ENCODE measurements at regions not wholly inside any gene's neighbourhood (a gene's known extent, or its start where the extent isn't known, plus 50 kb on each side); places are given as distances from the start of the nearest gene placed in this dataset.
"Not testable (repeated sequence)": the region's sequence is repeated elsewhere in the genome, so short reads cannot be mapped to it uniquely, and the experiment has no call there.

DNA sequence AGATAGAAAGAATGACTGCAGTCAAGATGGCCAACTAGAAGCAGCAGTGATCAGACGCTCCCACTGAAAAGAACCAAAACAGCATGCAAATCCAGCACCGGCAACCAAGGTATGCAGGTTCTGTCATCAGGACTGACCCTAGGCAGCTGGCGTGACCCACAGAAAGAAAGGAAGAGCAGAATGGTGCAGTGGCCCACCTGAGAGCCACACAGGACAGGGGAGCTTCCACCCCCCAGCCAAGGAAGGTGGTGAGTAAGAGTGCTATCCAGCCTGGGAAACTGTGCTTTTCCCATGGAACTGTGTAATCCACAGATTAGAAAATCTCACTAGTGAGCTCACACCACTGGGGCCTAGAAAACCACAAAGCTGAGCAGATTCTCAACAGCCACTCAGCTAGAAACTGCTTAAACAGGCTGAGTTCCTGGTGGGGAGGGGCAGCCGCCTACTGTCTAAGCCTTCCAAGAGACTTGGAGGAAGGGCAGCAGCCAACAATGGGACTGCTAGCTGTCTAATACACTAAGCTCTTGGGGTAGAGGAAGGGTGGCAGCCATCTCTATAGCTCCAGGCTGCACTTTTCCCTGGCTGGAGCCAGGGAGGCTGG lies 127.9 kb downstream of the EVA1A start:
- Histone ChIP-seq H3K36me3 (ENCODE audit: control insufficient read depth, insufficient read depth, low read length) (no peaks in the 10 kb centered on the region), H3K27ac (ENCODE audit: low read length) (no peak overlapping the region), H3K4me1 (ENCODE audit: control insufficient read depth, insufficient read depth, low read length) (peaks cover 7% of the 10 kb centered on the region), H3K9me3 (replicated peaks; ENCODE audit: control insufficient read depth, low read depth, low read length) (no peaks in the 10 kb centered on the region), H3K4me3 (ENCODE audit: low read length) (no peak overlapping the region), H3K27me3 (ENCODE audit: control insufficient read depth, insufficient read depth, low read length) (no peaks in the 10 kb centered on the region)
- peak; percentile 26 for DNase-seq
- WGBS (ENCODE audit: insufficient coverage), result 56% methylated on average over 3 of the region's 4 CpGs

DNA sequence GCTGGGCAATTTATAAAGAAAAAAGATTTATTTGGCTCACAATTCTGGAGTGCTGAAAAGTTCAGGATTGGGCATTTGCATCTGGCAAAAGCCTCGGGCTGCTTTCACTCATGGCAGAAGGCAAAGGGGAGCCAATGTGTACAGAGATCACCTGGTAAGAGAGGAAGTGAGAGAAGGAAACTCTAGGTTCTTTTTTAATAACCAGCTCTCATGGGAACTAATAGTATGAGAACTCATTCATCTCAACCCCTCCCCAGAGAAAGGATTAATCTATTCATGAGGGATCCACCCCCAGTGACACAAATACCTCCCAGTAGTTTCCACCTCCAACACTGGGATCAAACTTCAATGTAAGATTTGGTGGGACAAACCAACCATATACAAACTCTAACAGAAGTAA lies 129.0 kb downstream of the EVA1A start:
- Histone ChIP-seq H3K36me3 (ENCODE audit: control insufficient read depth, insufficient read depth, low read length) (no peaks in the 10 kb centered on the region), H3K27ac (ENCODE audit: low read length) (no peak overlapping the region), H3K27me3 (ENCODE audit: control insufficient read depth, insufficient read depth, low read length) (no peaks in the 10 kb centered on the region), H3K4me1 (ENCODE audit: control insufficient read depth, insufficient read depth, low read length) (peaks cover 7% of the 10 kb centered on the region), H3K4me3 (ENCODE audit: low read length) (no peak overlapping the region), H3K9me3 (replicated peaks; ENCODE audit: control insufficient read depth, low read depth, low read length) (no peaks in the 10 kb centered on the region)
- no CpG with 5 or more reads among the region's 1 CpG for WGBS (ENCODE audit: insufficient coverage)
- DNase-seq, result no peak

DNA sequence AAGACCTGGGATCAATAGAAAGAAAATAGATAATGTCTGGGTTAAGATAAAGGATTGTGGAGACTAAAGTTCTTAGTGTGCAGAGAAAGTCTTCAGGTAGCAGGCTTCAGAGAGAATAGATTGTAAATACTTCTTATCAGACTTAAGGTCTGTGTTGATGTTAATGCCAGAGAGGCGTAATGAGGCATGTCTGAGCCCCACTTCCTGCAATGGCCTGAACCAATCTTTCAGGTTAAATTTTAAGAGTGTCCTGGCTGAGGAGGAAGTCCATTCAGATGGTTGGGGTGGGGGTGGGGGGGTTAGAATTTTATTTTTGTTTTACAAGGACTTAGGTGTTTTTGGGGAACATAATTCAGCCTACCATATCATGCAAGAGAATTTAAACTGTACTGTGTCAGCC lies 129.5 kb downstream of the EVA1A start:
- H3K9me3 ChIP-seq (replicated peaks; ENCODE audit: control insufficient read depth, low read depth, low read length), result no peaks in the 10 kb centered on the region
- no peaks in the 10 kb centered on the region for H3K27me3 ChIP-seq (ENCODE audit: control insufficient read depth, insufficient read depth, low read length)
- H3K27ac ChIP-seq (ENCODE audit: low read length), result no peak overlapping the region
- H3K4me3 ChIP-seq (ENCODE audit: low read length), result no peak overlapping the region
- no peak for DNase-seq
- H3K4me1 ChIP-seq (ENCODE audit: control insufficient read depth, insufficient read depth, low read length), result peaks cover 7% of the 10 kb centered on the region
- no peaks in the 10 kb centered on the region for H3K36me3 ChIP-seq (ENCODE audit: control insufficient read depth, insufficient read depth, low read length)
- WGBS (ENCODE audit: insufficient coverage), result 100% methylated on average over 1 of the region's 1 CpG

DNA sequence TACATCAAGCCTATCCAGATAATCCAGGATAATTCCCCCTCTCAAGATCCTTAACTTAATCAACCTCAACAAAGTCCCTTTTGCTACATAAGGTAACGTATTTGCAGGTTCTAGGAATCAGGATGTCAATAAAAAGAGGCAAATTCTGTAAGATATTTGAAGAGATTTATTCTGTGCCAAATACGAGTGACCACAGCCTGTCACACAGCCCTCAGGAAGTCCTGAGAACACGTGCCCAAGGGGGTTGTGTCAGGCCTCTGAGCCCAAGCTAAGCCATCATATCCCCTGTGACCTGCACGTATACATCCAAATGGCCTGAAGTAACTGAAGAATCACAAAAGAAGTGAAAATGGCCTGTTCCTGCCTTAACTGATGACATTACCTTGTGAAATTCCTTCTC lies 130.3 kb downstream of the EVA1A start:
- not testable (repeated sequence) for H3K27me3 ChIP-seq (ENCODE audit: control insufficient read depth, insufficient read depth, low read length); H3K4me3 ChIP-seq (ENCODE audit: low read length); H3K9me3 ChIP-seq (replicated peaks; ENCODE audit: control insufficient read depth, low read depth, low read length); H3K27ac ChIP-seq (ENCODE audit: low read length); H3K36me3 ChIP-seq (ENCODE audit: control insufficient read depth, insufficient read depth, low read length); DNase-seq; H3K4me1 ChIP-seq (ENCODE audit: control insufficient read depth, insufficient read depth, low read length)
- WGBS (ENCODE audit: insufficient coverage), result 82% methylated on average over 2 of the region's 4 CpGs

DNA sequence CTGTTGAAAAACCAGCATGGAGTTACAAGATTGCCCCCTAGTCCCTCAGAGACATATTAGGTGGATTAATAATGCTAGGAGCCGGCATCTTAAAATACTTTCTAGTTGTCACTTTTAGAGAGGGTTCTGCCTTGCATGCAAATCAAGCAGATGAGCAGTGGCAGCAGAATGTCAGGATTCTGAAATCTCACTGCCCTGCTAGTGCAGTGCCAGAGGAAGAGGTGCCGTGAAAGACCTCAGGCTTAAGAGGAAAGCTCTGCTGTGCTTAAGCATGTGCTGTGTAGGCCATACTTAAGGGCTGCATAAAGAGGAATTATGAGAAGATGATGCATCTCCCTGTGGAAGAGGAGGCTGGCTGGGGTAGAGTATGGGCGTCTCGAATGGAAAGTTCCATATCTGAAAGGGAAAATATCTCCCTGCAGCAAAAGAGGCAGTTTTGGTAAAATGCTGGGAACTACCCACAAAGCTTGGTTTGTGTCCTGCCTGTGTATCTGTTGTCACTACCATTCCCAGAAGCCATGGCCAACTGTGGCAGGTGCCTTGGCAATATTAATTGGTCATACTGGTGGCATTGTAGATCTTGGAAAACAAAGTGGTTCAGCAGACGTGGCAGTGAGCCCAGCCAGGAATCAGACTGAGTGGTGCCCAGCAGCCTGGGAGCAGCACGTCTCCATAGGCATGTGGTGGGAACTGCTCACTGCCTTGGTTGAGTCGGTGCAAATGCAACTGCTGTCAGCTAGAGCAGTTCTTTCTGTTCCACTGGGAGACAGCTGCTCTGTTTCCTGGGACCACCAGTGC lies 131.9 kb downstream of the EVA1A start:
- Histone ChIP-seq H3K27ac (ENCODE audit: low read length) (peak overlapping the region; percentile 45), H3K27me3 (ENCODE audit: control insufficient read depth, insufficient read depth, low read length) (no peaks in the 10 kb centered on the region), H3K4me3 (ENCODE audit: low read length) (no peak overlapping the region), H3K36me3 (ENCODE audit: control insufficient read depth, insufficient read depth, low read length) (no peaks in the 10 kb centered on the region), H3K4me1 (ENCODE audit: control insufficient read depth, insufficient read depth, low read length) (peaks cover 7% of the 10 kb centered on the region), H3K9me3 (replicated peaks; ENCODE audit: control insufficient read depth, low read depth, low read length) (no peaks in the 10 kb centered on the region)
- WGBS (ENCODE audit: insufficient coverage), result 59% methylated on average over 4 of the region's 7 CpGs
- peak; percentile 80 for DNase-seq

DNA sequence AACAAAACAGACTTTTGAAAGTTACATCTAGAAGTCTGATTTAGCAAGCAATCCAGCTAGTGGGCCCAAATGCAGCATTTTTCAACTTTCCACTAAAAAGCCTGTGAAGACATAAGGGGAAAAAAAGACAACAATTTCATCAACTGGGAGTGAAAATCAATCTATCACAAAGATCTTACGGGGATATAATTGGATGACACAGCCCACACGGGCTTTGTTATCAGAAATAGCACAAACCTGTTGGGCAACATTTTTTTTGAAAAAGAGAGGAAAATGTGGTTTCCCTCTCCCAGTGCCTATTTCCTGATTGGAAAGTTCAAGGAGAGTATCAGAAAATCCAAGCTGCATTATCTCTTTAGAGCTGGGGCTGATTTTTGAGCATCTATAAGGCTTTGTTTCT lies 132.7 kb downstream of the EVA1A start:
- Histone ChIP-seq H3K27me3 (ENCODE audit: control insufficient read depth, insufficient read depth, low read length) (no peaks in the 10 kb centered on the region), H3K4me1 (ENCODE audit: control insufficient read depth, insufficient read depth, low read length) (peaks cover 7% of the 10 kb centered on the region), H3K27ac (ENCODE audit: low read length) (no peak overlapping the region), H3K4me3 (ENCODE audit: low read length) (no peak overlapping the region), H3K36me3 (ENCODE audit: control insufficient read depth, insufficient read depth, low read length) (no peaks in the 10 kb centered on the region), H3K9me3 (replicated peaks; ENCODE audit: control insufficient read depth, low read depth, low read length) (no peaks in the 10 kb centered on the region)
- DNase-seq, result no peak
- WGBS (ENCODE audit: insufficient coverage), result no CpG with 5 or more reads among the region's 2 CpGs

DNA sequence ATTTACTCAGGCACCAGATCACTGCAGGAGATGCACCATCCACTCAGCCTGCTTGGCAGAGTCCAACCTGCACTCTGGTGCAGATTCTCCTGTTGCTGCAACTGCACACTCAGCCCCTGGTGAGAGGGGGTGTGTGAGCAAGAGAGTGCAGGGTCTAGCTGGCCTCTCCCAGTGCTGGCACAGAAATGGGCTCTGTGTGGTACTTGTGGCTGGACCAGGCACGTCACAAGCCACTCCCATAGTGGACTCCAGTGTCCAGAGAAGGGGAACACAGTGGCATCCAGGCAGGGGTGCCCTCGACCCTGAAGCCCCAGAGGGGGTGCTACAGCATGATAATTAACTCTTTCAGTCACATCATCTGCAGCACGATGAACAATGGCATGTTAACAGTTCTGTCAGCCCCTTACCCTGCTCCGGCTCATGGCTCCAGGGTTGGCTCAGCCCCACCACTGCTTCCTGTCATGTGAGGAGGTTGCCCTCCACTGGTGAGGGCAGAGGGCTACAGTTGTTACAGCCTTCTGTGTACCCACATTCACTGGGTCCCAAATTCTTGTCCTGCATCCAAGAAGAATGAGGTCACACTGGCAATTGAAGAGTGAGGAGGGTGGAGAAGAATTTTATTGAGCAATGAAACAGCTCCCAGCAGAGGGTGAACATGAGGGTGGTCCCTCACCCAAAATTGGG lies 135.7 kb downstream of the EVA1A start:
- no peak for DNase-seq
- whole genome bisulfite sequencing (ENCODE audit: insufficient coverage), result 63% methylated on average over 4 of the region's 4 CpGs
- H3K4me1 ChIP-seq (ENCODE audit: control insufficient read depth, insufficient read depth, low read length), result peaks cover 7% of the 10 kb centered on the region

DNA sequence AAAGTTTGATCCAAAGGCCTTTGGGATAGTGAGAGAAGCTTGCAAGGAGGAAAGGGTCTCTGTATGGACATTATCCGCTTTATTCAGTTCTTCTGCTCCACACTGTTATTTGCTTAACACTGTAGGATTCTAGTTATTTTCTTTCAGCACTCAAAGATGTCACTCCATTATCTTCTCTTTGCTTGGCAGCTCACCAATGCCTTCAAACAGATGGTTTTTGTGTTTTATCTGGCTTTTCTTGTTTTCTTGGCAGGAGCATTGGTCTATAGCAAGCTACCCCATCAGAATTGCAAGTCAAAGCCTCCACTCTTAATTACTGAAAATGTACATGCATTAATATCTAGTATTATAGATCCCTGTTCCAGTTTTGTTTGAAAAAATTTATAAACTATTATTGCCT lies 138.8 kb downstream of the EVA1A start:
- no peak for DNase-seq
- no CpG with 5 or more reads among the region's 1 CpG for WGBS (ENCODE audit: insufficient coverage)
- Histone ChIP-seq H3K4me1 (ENCODE audit: control insufficient read depth, insufficient read depth, low read length) (no peaks in the 10 kb centered on the region), H3K27ac (ENCODE audit: low read length) (no peak overlapping the region), H3K9me3 (replicated peaks; ENCODE audit: control insufficient read depth, low read depth, low read length) (no peaks in the 10 kb centered on the region), H3K4me3 (ENCODE audit: low read length) (no peak overlapping the region), H3K36me3 (ENCODE audit: control insufficient read depth, insufficient read depth, low read length) (no peaks in the 10 kb centered on the region), H3K27me3 (ENCODE audit: control insufficient read depth, insufficient read depth, low read length) (no peaks in the 10 kb centered on the region)

More for the DNA sequence above, 135.7 kb downstream of the EVA1A start:
- H3K27me3 ChIP-seq (ENCODE audit: control insufficient read depth, insufficient read depth, low read length), result no peaks in the 10 kb centered on the region
- no peak overlapping the region for H3K27ac ChIP-seq (ENCODE audit: low read length)
- no peaks in the 10 kb centered on the region for H3K9me3 ChIP-seq (replicated peaks; ENCODE audit: control insufficient read depth, low read depth, low read length)
- H3K36me3 ChIP-seq (ENCODE audit: control insufficient read depth, insufficient read depth, low read length), result no peaks in the 10 kb centered on the region
- no peak overlapping the region for H3K4me3 ChIP-seq (ENCODE audit: low read length)

DNA sequence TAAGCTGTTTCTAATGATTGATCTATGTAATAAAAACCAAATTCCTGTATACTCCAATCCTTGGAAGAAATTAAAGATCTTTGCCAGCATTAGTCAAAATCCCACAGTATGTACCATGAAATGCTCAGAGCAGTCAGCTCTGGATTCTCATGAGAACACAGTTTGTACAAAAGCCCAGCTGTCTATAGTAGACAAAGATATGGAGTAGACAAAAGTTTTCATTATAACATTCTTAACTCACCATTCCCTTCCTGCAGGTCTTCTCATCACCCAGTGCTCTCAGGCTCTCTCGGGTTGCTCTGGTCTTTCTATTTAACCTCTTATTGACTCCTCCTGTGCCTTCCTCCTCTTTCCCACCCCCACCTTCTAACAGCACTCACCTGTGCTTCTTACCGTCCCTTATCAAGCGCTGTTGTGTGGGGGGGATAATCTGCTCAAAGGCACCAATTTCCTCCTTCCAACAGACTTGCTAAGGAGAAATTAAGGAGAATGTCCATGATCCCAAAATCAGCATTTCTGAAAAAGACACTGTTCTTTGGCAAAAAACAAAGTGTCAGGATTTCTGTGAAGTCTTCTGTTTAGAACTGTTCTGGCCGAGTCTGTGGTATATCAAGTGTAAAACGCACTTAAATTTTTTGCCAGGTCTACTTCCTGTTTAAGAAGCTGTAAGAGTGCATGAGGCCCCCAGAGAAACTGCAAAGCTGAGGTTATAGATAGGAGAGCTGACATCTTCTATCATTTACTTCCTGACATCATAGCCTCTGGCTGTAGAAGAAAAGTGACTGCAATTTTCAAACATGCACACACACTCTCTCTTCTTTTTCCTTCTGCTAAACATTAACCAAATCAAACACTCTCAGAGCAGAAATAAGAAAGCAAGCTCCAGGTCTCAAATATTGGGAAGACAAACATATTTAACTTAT lies 144.1 kb downstream of the EVA1A start:
- Histone ChIP-seq H3K4me1 (ENCODE audit: control insufficient read depth, insufficient read depth, low read length) (peaks cover 2% of the 10 kb centered on the region), H3K9me3 (replicated peaks; ENCODE audit: control insufficient read depth, low read depth, low read length) (no peaks in the 10 kb centered on the region), H3K4me3 (ENCODE audit: low read length) (no peak overlapping the region), H3K27me3 (ENCODE audit: control insufficient read depth, insufficient read depth, low read length) (no peaks in the 10 kb centered on the region), H3K36me3 (ENCODE audit: control insufficient read depth, insufficient read depth, low read length) (no peaks in the 10 kb centered on the region), H3K27ac (ENCODE audit: low read length) (no peak overlapping the region)
- 9% methylated on average over 1 of the region's 5 CpGs for WGBS (ENCODE audit: insufficient coverage)
- peak; percentile 66 for DNase-seq
